Stimulated activated CD4-positive, alpha-beta T cell treated with anti-CD3 and anti-CD28 coated beads, Interleukin-1b, Interleukin-23, amount 100 ng/mL, for 48 hours (primary cell): ENCODE measurements at regions not wholly inside any gene's neighbourhood (a gene's known extent, or its start where the extent isn't known, plus 50 kb on each side); places are given as distances from the start of the nearest gene placed in this dataset.
"Not testable (repeated sequence)": the region's sequence is repeated elsewhere in the genome, so short reads cannot be mapped to it uniquely, and the experiment has no call there.

ENCODE experiments used
- DNase-seq: peaks from one replicate; pipeline ENCODE4 v3.0.0-alpha.2; 2020

DNA sequence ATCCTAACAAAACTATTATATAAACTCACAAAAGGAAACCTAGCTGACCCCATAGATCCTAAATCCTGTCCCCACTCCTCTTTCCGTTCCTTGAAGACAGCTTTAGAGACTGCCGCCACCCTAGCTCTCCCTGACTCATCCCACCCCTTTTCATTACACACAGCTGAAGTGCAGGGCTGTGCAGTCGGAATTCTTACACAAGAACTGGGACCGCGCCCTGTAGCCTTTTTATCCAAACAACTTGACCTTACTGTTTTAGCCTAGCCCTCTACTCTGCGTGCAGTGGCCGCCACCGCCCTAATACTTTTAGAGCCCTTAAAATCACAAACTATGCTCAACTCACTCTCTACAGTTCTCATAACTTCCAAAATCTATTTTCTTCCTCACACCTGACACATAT lies 264.0 kb downstream of the SMARCA2 start:
- not testable (repeated sequence) for DNase-seq

DNA sequence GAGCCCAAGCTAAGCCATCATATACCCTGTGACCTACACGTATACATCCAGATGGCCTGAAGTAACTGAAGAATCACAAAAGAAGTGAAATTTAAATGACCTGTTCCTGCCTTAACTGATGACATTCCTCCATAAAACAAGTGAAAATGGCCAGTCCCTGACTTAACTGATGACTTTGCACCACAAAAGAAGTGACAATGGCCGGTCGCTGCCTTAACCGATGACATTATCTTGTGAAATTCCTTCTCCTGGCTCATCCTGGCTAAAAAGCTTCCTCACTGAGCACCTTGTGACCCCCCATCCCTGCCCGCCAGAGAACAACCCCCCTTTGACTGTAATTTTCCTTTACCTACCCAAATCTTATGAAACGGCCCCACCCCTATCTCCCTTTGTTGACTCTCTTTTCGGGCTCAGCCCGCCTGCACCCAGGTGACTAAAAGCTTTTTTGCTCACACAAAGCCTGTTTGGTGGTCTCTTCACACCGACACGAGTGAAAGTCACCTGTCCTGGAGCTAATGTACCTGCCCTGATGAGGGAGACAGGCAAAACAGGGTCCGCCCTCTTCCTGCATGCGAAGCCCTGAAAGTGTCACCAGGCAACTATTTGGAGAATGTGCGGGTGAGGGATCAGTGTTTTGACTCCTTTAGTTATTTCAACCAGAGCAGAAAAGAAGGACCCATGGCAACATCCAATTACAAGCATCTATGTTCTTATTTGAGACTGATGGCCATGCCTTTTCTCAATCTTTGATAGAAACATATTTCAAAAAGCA lies 266.1 kb downstream of the SMARCA2 start:
- no peak for DNase-seq

DNA sequence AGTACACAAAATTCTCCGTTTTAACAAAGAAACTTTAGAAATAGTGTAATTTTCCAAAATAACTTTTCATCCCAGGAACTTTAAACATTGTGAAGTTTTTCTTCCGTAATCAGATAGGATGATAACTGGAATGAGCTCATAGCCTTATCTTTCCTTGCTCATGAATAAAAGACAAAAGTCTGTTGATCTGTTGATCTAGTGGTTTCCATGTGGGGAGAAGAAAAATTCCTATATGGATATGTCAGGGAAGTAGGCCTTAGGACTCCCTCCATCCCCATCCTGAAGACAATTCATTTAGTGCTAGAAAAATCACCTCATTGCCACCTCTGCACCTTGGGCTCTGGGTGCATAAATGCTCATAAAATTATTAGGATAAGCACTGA lies 266.6 kb downstream of the SMARCA2 start:
- no peak for DNase-seq

- no peak for DNase-seq
These were observed 269.6 kb downstream of the SMARCA2 start for GRCh38 chr9:2284770-2285169.

- DNase-seq, result no peak
These were observed 270.5 kb downstream of the SMARCA2 start for GRCh38 chr9:2285416-2286332.

DNA sequence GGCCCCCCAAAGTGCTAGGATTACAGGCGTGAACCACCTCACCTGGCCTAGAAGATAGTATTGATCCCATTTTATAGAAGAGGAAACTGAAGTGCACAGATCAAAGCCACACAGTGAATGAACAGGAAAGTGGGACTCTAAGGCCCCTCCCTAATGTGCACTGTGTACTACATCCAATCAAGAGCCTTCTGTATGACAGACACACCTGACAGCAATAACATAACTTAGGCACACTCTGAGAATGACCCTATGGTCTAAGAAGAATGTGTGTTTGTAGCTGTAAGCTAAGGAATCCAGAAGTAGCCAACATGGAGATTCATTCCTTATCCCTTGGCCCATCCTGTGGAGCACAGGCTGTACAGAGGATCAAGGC lies 271.2 kb downstream of the SMARCA2 start:
- no peak for DNase-seq

GRCh38 chr9:2286825-2287455 lies 271.8 kb downstream of the SMARCA2 start:
- no peak for DNase-seq

GRCh38 chr9:2288309-2288708 lies 273.2 kb downstream of the SMARCA2 start:
- no peak for DNase-seq

DNA sequence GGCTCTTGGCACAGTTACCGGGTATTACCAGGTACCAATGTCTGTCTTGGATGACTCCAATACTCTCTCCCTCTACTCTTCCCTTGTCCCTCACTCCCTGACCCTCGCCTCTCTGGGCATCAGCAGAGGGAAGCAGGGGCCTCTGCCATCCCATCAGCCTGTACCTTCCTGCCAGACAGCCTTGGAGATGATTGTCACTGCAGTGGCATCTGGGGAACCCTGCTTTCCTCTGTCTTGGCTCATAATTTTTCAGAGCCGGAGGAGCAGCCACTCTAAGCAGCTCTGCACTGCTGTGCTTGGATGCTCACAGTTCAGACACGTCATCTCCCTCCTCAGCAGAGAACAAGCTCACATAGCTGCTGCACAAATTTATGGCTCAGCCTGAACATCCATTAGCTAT lies 274.1 kb downstream of the SMARCA2 start:
- DNase-seq, result no peak

DNA sequence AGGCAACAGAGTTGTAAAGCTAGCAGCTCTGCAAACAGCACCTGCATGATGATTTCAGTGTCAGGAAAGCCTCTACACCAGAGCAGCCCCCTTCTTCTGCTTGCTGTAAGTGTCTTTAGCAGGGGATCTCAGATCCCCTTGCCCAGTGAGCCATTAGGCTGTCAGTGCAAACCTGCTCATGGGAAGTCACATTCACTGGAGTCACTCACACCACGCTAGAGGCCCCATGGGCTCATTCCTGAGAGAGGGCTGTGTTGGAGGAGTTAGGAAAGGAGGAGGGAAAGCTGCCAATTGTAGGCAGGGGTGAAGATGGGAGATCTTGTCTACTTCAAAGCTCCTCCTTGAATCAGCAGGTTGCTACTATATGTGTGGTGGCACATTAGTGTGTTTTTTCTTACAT lies 275.2 kb downstream of the SMARCA2 start:
- no peak for DNase-seq

GRCh38 chr9:2291980-2292704 lies 277.0 kb downstream of the SMARCA2 start:
- no peak for DNase-seq

DNA sequence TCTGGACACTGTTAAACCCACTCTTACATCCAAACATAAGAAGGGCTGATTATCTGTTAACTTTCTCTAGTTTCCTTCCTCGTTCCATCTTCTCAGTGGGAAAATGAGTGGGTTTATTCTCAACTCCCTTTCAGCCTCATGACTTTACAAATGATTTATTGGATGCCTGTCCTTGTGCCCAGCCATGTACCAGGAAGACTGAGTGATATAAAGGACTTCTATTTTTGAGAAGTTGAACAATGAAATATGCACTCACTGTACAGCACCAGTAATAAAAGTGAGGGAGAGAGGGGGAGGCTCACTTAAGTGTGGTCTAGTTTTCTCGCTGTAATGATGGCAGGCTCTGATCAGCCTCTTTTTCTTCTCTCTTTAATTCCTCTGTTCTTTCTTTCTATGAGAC lies 277.6 kb downstream of the SMARCA2 start:
- DNase-seq, result no peak

GRCh38 chr9:2297771-2298170 lies 282.6 kb downstream of the SMARCA2 start:
- no peak for DNase-seq

GRCh38 chr9:2298217-2298616 lies 283.1 kb downstream of the SMARCA2 start:
- DNase-seq, result no peak

- DNase-seq, result no peak
These were observed 284.2 kb downstream of the SMARCA2 start for GRCh38 chr9:2299156-2299842.

DNA sequence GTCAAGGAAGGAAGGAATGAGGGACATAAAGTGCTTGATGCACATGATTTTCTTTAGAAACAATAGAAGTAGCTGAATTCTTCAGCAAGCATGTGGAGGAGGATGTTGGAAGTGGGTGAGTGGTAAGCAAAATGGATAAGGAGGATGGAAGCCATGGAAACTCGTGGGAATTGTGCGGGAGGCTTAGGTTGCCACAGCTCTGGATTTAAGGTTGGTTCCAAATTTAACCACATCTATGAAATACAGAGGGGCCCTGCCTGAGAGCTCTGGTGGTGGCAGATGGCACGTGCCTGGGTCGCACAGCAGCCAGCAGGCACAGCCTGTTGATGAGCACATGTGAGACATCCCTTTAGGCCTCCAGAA lies 284.7 kb downstream of the SMARCA2 start:
- DNase-seq, result no peak

DNA sequence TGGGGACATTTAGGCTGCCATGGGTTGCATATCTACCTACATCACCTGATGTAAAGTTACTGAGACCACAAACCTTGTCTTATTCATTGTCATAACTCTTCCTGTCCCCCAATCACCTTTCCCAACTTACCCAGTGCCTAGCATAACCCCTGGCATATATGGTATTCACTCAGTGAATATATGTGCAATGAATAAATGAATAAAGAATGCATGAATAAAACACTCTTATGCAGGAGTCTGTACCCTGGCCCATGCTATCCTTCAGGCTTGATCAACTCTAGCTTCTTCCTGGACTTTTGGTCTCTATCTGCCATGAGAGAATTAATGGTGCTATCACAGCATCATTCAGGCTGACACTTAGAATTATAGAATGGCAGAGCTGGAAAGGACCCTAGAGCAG lies 285.2 kb downstream of the SMARCA2 start:
- DNase-seq, result no peak

DNA sequence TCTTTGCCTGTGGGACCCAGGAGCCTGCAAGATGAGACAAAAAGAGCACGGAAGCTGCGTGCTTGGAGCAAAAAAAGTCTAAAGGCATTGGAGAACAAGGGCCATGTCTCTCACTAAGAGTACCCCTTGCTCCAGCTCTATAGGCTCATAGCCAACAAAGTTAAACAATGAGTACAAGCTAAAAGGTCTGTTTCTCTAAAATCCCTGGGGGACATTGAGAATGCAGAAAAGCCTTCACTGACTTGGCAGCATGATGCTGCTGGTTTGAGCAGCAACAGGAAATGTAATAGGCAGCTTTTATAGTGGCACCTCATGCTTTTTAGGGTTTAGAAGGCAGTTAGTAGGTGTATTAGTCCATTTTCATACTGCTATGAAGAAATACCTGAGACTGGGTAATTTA lies 287.5 kb downstream of the SMARCA2 start:
- DNase-seq, result no peak

GRCh38 chr9:2303056-2303455 lies 287.9 kb downstream of the SMARCA2 start:
- no peak for DNase-seq

DNA sequence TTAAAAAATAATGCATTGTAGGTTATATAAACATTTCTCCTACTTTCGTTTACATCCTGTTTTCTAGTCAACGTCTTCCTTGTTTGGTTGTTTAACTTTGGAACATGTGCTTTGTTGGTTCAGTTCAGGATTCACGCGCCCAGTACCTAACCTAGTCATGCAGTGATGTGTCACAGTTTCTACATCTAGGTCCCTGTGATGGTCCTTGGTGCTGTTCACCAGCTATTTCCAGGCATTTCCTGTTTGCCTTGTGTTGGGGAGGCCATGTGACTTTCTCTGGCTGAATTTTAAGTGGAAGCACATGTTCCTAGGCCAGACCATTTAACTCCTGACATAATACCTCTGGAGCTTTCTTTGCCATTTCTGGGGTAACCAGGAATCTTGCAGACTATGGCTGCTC lies 292.3 kb downstream of the SMARCA2 start:
- no peak for DNase-seq

DNA sequence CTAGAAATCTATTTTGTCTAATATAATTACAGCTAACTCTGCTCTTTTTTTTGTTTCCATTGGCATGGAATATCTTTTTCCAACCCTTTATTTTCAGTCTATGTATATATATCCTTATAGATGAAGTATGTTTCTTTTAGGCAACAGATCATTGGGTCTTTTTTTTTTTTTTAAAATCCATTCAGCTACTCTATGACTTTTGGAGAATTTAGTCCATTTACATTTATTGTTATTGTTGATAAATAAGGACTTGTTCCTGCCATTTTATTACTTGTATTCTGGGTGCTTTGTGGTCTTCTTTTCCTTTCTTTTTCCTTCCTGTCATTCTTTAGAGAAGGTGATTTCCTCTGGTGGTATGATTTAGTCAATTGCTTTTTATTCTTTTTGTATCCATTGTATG lies 296.8 kb downstream of the SMARCA2 start:
- no peak for DNase-seq

DNA sequence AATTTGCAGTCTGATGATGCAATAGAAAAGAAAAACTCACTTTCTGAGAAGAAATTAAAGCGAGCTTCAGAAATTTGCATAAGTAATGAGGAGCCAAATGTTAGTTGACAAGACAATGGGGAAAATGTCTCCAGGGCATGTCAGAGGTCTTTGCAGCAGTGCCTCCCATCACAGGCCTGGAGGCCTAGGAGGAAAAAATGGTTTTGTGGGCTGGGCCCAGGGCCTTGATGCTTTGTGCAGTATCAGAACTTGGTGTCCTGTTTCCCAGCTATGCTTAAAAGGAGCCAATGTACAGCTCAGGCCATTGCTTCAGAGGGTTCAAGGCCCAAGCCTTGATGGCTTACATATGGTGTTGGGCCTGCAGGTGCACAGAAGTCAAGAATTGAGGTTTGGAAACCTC lies 298.4 kb downstream of the SMARCA2 start:
- DNase-seq, result no peak

DNA sequence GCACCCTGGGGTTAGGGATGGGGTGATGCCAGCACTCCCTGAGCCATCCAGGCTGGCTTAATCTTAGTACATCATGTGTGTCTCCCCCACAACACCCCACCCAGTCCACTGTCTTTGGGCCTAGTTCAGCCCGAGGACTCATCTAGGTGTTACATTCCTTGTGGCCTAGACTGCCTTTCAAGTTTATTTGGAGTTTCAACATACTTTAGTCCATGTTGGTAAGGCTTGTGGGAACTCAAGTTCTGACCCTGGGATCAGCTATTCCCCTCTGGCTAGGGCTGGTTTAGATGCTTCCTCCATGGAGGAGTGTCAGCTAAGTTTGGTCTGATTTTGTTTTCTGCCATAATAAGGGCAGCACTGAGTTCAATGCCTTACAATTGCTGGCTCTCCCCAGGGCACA lies 302.4 kb downstream of the SMARCA2 start:
- DNase-seq, result no peak
